B cell (primary cell): ENCODE measurements at regions not wholly inside any gene's neighbourhood (a gene's known extent, or its start where the extent isn't known, plus 50 kb on each side); places are given as distances from the start of the nearest gene placed in this dataset.

Experiments used
- ATAC-seq: fragments of 200-7000 bp; cut with Tn5 transposase; one replicate; pipeline ENCODE4 v1.10.0; 2021; ENCODE audit warnings: low read depth, mild to moderate bottlenecking, moderate number of reproducible peaks, moderate library complexity
- CTCF ChIA-PET: fragments of 350-600 bp; sonication (Branson Sonifier 250); formaldehyde crosslinking; loops from one replicate; lab custom pipeline; 2021; ENCODE audit warnings: antibody characterized with exemption, inconsistent platforms; lab: Charles Lee
- POLR2A ChIA-PET: fragments of 350-600 bp; sonication (Branson Sonifier 250); formaldehyde crosslinking; loops from one replicate; lab custom pipeline; 2021; ENCODE audit warnings: antibody characterized with exemption; lab: Charles Lee
- DNase-seq: peaks from one replicate; pipeline ENCODE4 v3.0.0; 2013
- H2AFZ ChIP-seq: 2 replicates; pipeline ENCODE4 v1.6.1; 2012; ENCODE audit warnings: mild to moderate bottlenecking, low read depth, low read length; ENCODE audit not compliant: insufficient read depth, poor library complexity, severe bottlenecking
- H3K27ac ChIP-seq, 2 donors: 1 replicate in 1 of 2; 2 replicates in 1 of 2; pipeline ENCODE4 v1.5.1; 2012 to 2013; ENCODE audit warnings: low read length in 2 of 2, mild to moderate bottlenecking in 2 of 2, moderate library complexity in 1 of 2
- H3K27me3 ChIP-seq, 4 experiments: fragments of 200-600 bp in 1 of 4; sonication (generic) in 1 of 4; replicated peaks in 1 of 4; 1 replicate in 2 of 4; 2 replicates in 2 of 4; pipeline versions ENCODE4 v1.6.1 to v1.7.0; 2013 to 2016; ENCODE audit warnings: low read length in 3 of 4, mild to moderate bottlenecking in 2 of 4, mixed read lengths in 1 of 4, moderate library complexity in 1 of 4; ENCODE audit not compliant: insufficient read depth in 4 of 4, control insufficient read depth in 3 of 4; ENCODE audit errors: control extremely low read depth in 1 of 4
- H3K36me3 ChIP-seq, 2 experiments: replicated peaks in 1 of 2; 1 replicate in 1 of 2; 2 replicates in 1 of 2; pipeline versions ENCODE4 v1.6.1 to v1.7.1; 2013; ENCODE audit warnings: low read length in 1 of 2; ENCODE audit not compliant: insufficient read depth in 2 of 2, control insufficient read depth in 1 of 2; ENCODE audit errors: control extremely low read depth in 1 of 2, extremely low read depth in 1 of 2
- H3K4me1 ChIP-seq, 2 donors: fragments of 200-600 bp in 1 of 2; sonication (generic) in 1 of 2; 1 replicate in 1 of 2; 2 replicates in 1 of 2; pipeline versions ENCODE4 v1.5.1 to v1.6.1; 2013 to 2017; ENCODE audit warnings: low read length in 2 of 2; ENCODE audit not compliant: control insufficient read depth in 2 of 2, insufficient read depth in 2 of 2
- H3K4me2 ChIP-seq: replicated peaks from 2 replicates; pipeline ENCODE3; 2012; ENCODE audit warnings: mild to moderate bottlenecking, low read depth, low read length; ENCODE audit not compliant: poor library complexity, severe bottlenecking
- H3K4me3 ChIP-seq, 5 experiments: fragments of 200-600 bp in 1 of 5; sonication (generic) in 1 of 5; 1 replicate in 3 of 5; 2 replicates in 2 of 5; pipeline versions ENCODE4 v1.5.1 to v1.7.0; 2011 to 2016; ENCODE audit warnings: low read length in 4 of 5, mild to moderate bottlenecking in 4 of 5, low read depth in 2 of 5, control low read depth in 1 of 5, moderate library complexity in 1 of 5; ENCODE audit not compliant: insufficient read depth in 1 of 5; ENCODE audit errors: control extremely low read depth in 1 of 5, extremely low read depth in 1 of 5
- H3K79me2 ChIP-seq: fragments of 200-600 bp; sonication (generic); one replicate; pipeline ENCODE4 v1.6.0; 2016; ENCODE audit warnings: low read length; ENCODE audit not compliant: control insufficient read depth, insufficient read depth
- H3K9ac ChIP-seq: fragments of 200-600 bp; sonication (generic); 2 replicates; pipeline ENCODE4 v1.6.1; 2017; ENCODE audit warnings: mild to moderate bottlenecking, low read length, moderate library complexity
- H3K9me3 ChIP-seq, 3 donors: one replicate each; pipeline versions ENCODE4 v1.6.1 to v1.7.1; 2013; ENCODE audit warnings: low read length in 2 of 3; ENCODE audit not compliant: control insufficient read depth in 2 of 3, insufficient read depth in 1 of 3; ENCODE audit errors: control extremely low read depth in 1 of 3
- H4K20me1 ChIP-seq: 2 replicates; pipeline ENCODE4 v1.6.0; 2012; ENCODE audit warnings: mild to moderate bottlenecking, low read length; ENCODE audit not compliant: insufficient read depth, control insufficient read depth, poor library complexity, severe bottlenecking
- H3K27ac Mint-ChIP-seq: one replicate; pipeline ENCODE4 v1.8.0; 2021; ENCODE audit warnings: mixed read lengths
- H3K27me3 Mint-ChIP-seq: one replicate; pipeline ENCODE4 v1.8.0; 2021; ENCODE audit warnings: mixed read lengths
- H3K4me1 Mint-ChIP-seq: one replicate; pipeline ENCODE4 v1.8.0; 2021; ENCODE audit warnings: mixed read lengths
- H3K4me3 Mint-ChIP-seq: one replicate; pipeline ENCODE4 v1.8.0; 2021; ENCODE audit warnings: mixed read lengths
- H3K9me3 Mint-ChIP-seq: one replicate; pipeline ENCODE4 v1.8.0; 2022; ENCODE audit warnings: mixed read lengths; ENCODE audit not compliant: insufficient read depth
- CTCF ChIP-seq: fragments of 200-600 bp; IDR thresholded peaks from one replicate; pipeline ENCODE4 v1.8.0; 2022; ENCODE audit warnings: antibody characterized with exemption, mild to moderate bottlenecking
- EZH2 ChIP-seq: IDR thresholded peaks from 2 replicates; pipeline ENCODE4 v1.6.1; 2012; ENCODE audit warnings: borderline replicate concordance, low read depth, mild to moderate bottlenecking, moderate library complexity, low read length; ENCODE audit not compliant: insufficient read depth, poor library complexity, severe bottlenecking
- WGBS: methylation state at CpG from one replicate; pipeline ENCODE4 v1.1.5; 2013; ENCODE audit warnings: missing lambda C conversion rate; ENCODE audit not compliant: insufficient coverage; 5-methylcytosine and 5-hydroxymethylcytosine counted together
- intact Hi-C: fragments of 100-400 bp; cut with micrococcal nuclease; formaldehyde crosslinking; loops from one replicate; pipeline ENCODE4 v1.10.0; 2022

- peak overlapping the region; percentile 71 for H3K27ac Mint-ChIP-seq
- Histone ChIP-seq H3K9ac (no peak overlapping the region), H3K27ac (no peak overlapping the region), H2AFZ (no peak overlapping the region), H3K4me1 (peaks cover 21 to 22% of the 10 kb centered on the region in 2 donors), H3K36me3 (no peaks in the 10 kb centered on the region), H3K9me3 (peaks cover 12 to 57% (median 37%) of the 10 kb centered on the region in 3 donors), H3K4me2 (no peak overlapping the region), H3K27me3 (peaks cover 0 to 91% (median 69%) of the 10 kb centered on the region in 4 experiments), H3K79me2 (no peaks in the 10 kb centered on the region), H3K4me3 (no peak overlapping the region), H4K20me1 (no peaks in the 10 kb centered on the region)
- no peak for ATAC-seq
- no peak for TF ChIP-seq EZH2
- TF ChIP-seq CTCF: no peak
- WGBS: 13% methylated on average over 5 of the region's 18 CpGs
- H3K27me3 Mint-ChIP-seq: peaks cover 76% of the 10 kb centered on the region
- ChIA-PET CTCF (interaction anchor here (1.2 kb wide), 1 partner anchor 12 kb away, joined by 4 read pairs; no protein-coding TSS in a partner anchor), POLR2A (no interaction called here)
- intact Hi-C loops: loop anchor here (5.0 kb wide), 8 partner anchors 67 to 1342 kb away; a partner anchor contains a TSS
- H3K9me3 Mint-ChIP-seq: peaks cover 12% of the 10 kb centered on the region
- peak; percentile 55 for DNase-seq
- H3K4me3 Mint-ChIP-seq: peak overlapping the region; percentile 39
- H3K4me1 Mint-ChIP-seq: peaks cover 27% of the 10 kb centered on the region
Observed at GRCh38 chr6:27669624-27670301, 196.9 kb upstream of the ZNF184 start.

DNA sequence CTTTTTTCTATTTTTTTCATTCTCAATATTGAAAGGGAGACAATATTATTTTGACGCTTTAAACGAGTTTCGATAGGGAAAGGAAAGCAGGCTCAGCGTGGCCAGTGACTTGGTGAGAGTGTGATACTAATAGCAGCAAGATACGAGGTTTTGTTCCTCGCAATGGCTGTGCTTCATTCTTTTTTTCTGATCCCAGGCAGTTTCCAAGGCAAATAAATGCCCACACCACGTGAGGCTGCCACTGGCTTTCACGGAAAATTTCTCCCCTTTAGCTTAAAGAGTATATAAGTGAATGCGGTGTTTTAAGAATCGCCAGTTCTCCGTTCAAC is 196.4 kb upstream of the ZNF184 start:
- H3K4me3 Mint-ChIP-seq: peak overlapping the region; percentile 39
- H3K27me3 ChIP-seq: peaks cover 0 to 90% (median 68%) of the 10 kb centered on the region in 4 experiments
- H3K4me3 ChIP-seq: no peak overlapping the region

More for the DNA sequence above, 196.4 kb upstream of the ZNF184 start:
- H3K4me2 ChIP-seq: no peak overlapping the region
- DNase-seq (no peak), ATAC-seq (no peak)
- H3K9me3 ChIP-seq: peaks cover 12 to 56% (median 37%) of the 10 kb centered on the region in 3 donors
- intact Hi-C loops: loop anchor here (5.0 kb wide), 4 partner anchors 117 to 1342 kb away; no protein-coding TSS in a partner anchor
- no peak overlapping the region for H2AFZ ChIP-seq
- no peak overlapping the region for H3K27ac ChIP-seq
- H3K9ac ChIP-seq: no peak overlapping the region
- Mint-ChIP-seq H3K27me3 (peaks cover 75% of the 10 kb centered on the region), H3K9me3 (peaks cover 12% of the 10 kb centered on the region), H3K27ac (peak overlapping the region; percentile 71), H3K4me1 (peaks cover 27% of the 10 kb centered on the region)
- POLR2A ChIA-PET: no interaction called here
- TF ChIP-seq CTCF (no peak), EZH2 (no peak)
- CTCF ChIA-PET: no interaction called here
- H3K79me2 ChIP-seq: no peaks in the 10 kb centered on the region
- WGBS: 0% methylated on average over 2 of the region's 11 CpGs
- no peaks in the 10 kb centered on the region for H3K36me3 ChIP-seq
- H3K4me1 ChIP-seq: peaks cover 21 to 22% of the 10 kb centered on the region in 2 donors
- no peaks in the 10 kb centered on the region for H4K20me1 ChIP-seq
